Cardiac muscle cell (in vitro differentiated cells and primary cell): ENCODE measurements at regions not wholly inside any gene's neighbourhood (a gene's known extent, or its start where the extent isn't known, plus 50 kb on each side); places are given as distances from the start of the nearest gene placed in this dataset.

ENCODE experiments used
- DNase-seq, 2 donors: peaks; one replicate each; pipeline versions ENCODE4 v3.0.0 to v3.0.0-alpha.2; 2010 to 2017; ENCODE audit warnings: low read depth in 1 of 2, low spot score in 1 of 2
- H3K27ac ChIP-seq: fragments of 200-600 bp; sonication (generic); 2 replicates; pipeline ENCODE4 v1.5.1; 2016
- H3K27me3 ChIP-seq: fragments of 200-600 bp; sonication (generic); 2 replicates; pipeline ENCODE4 v1.6.0; 2016; ENCODE audit warnings: control low read depth
- H3K36me3 ChIP-seq: fragments of 200-600 bp; sonication (generic); 2 replicates; pipeline ENCODE4 v1.5.1; 2016; ENCODE audit warnings: control low read depth
- H3K4me1 ChIP-seq: fragments of 200-600 bp; sonication (generic); 2 replicates; pipeline ENCODE4 v1.8.1; 2017; ENCODE audit warnings: low read depth, mild to moderate bottlenecking, mixed run types
- H3K4me3 ChIP-seq: fragments of 200-600 bp; sonication (generic); 2 replicates; pipeline ENCODE4 v1.5.1; 2016; ENCODE audit warnings: mild to moderate bottlenecking
- H3K9me3 ChIP-seq: fragments of 200-600 bp; sonication (generic); 2 replicates; pipeline ENCODE4 v1.5.1; 2017; ENCODE audit warnings: low read depth, mild to moderate bottlenecking, control low read depth
- TF ChIP-seq, protein P1 (sequence below): IDR thresholded peaks from 2 replicates; pipeline ENCODE4 v1.5.1; 2012; ENCODE audit warnings: low read depth, mild to moderate bottlenecking, low read length

DNA sequence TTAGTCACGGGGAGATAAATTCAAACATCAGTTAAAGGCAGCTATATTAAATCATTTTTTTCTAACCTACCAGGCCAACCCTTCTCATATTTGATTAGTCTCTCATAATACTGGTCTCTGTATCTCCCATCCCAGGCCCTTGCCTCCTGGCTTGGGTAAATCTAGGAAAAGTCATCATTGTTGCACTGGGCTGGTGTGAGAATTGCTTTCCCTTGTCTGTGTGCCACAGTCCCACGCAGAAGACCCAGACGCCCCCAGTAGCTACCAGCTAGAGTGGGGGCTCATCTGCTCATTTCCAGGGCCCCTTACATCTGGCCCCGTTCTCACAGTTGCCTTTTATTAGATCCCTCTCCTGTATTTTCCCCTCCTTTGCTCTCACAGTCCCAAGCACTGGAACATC, 67.6 kb upstream of the VIPR2 start:
- no peaks in the 10 kb centered on the region for H3K9me3 ChIP-seq
- TF ChIP-seq, protein P1, sequence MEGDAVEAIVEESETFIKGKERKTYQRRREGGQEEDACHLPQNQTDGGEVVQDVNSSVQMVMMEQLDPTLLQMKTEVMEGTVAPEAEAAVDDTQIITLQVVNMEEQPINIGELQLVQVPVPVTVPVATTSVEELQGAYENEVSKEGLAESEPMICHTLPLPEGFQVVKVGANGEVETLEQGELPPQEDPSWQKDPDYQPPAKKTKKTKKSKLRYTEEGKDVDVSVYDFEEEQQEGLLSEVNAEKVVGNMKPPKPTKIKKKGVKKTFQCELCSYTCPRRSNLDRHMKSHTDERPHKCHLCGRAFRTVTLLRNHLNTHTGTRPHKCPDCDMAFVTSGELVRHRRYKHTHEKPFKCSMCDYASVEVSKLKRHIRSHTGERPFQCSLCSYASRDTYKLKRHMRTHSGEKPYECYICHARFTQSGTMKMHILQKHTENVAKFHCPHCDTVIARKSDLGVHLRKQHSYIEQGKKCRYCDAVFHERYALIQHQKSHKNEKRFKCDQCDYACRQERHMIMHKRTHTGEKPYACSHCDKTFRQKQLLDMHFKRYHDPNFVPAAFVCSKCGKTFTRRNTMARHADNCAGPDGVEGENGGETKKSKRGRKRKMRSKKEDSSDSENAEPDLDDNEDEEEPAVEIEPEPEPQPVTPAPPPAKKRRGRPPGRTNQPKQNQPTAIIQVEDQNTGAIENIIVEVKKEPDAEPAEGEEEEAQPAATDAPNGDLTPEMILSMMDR = no peak
- no peaks in the 10 kb centered on the region for H3K4me1 ChIP-seq
- no peaks in the 10 kb centered on the region for H3K27me3 ChIP-seq
- no peak overlapping the region for H3K27ac ChIP-seq
- no peaks in the 10 kb centered on the region for H3K36me3 ChIP-seq
- DNase-seq = no peak
- no peak overlapping the region for H3K4me3 ChIP-seq

DNA sequence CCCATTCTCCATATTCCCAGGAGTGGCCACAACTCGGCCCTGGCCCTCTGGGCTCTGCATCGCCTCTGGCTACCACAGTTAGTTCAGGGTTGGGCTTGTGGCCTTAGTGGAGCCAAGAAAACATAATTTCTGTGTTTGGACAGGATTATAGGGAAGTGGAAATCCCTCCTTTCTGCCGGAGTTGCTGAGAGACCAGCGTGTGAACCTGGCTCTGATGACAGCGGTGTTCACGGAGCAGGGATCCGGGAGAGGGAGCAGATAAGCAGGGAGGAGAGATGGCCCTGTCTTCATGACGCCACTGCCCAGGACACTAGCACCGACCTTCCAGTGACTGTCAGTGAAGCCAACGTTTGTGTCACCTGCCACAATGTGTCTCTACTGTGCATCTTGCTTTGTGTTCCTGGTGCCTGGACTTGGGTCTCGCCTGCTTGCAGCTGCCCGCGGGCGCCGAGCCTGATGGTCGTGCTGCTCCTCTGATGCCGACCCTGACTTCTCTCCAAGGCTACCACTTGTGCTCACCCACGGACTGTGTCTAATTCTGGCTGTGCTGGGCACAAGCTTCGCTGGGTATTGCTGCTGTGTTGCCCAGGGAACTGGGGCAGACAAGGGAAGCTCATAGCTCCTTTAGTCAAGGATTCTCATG, 67.0 kb upstream of the VIPR2 start:
- Histone ChIP-seq H3K4me3 (no peak overlapping the region), H3K9me3 (no peaks in the 10 kb centered on the region), H3K36me3 (no peaks in the 10 kb centered on the region), H3K4me1 (no peaks in the 10 kb centered on the region), H3K27ac (no peak overlapping the region), H3K27me3 (no peaks in the 10 kb centered on the region)
- DNase-seq = no peak
- TF ChIP-seq, protein P1 = no peak

- DNase-seq = no peak
- Histone ChIP-seq H3K4me3 (no peak overlapping the region), H3K9me3 (no peaks in the 10 kb centered on the region), H3K27ac (no peak overlapping the region), H3K4me1 (no peaks in the 10 kb centered on the region), H3K36me3 (no peaks in the 10 kb centered on the region), H3K27me3 (no peaks in the 10 kb centered on the region)
- TF ChIP-seq, protein P1 = no peak
Measured at GRCh38 chr7:159210581-159211235, 66.0 kb upstream of the VIPR2 start.

GRCh38 chr7:159209429-159209828, 64.8 kb upstream of the VIPR2 start:
- no peak for DNase-seq
- no peak overlapping the region for H3K4me3 ChIP-seq
- no peaks in the 10 kb centered on the region for H3K4me1 ChIP-seq
- no peaks in the 10 kb centered on the region for H3K9me3 ChIP-seq
- no peak overlapping the region for H3K27ac ChIP-seq
- TF ChIP-seq, protein P1 = no peak
- H3K36me3 ChIP-seq = no peaks in the 10 kb centered on the region
- no peaks in the 10 kb centered on the region for H3K27me3 ChIP-seq

- no peaks in the 10 kb centered on the region for H3K36me3 ChIP-seq
- TF ChIP-seq, protein P1 = no peak
- DNase-seq = no peak
- no peaks in the 10 kb centered on the region for H3K9me3 ChIP-seq
- no peaks in the 10 kb centered on the region for H3K27me3 ChIP-seq
- H3K27ac ChIP-seq = no peak overlapping the region
- H3K4me3 ChIP-seq = no peak overlapping the region
- no peaks in the 10 kb centered on the region for H3K4me1 ChIP-seq
Measured at GRCh38 chr7:159207951-159208350, 63.3 kb upstream of the VIPR2 start.
